Body of pancreas (tissue), 4 donors: ENCODE measurements at regions not wholly inside any gene's neighbourhood (a gene's known extent, or its start where the extent isn't known, plus 50 kb on each side); places are given as distances from the start of the nearest gene placed in this dataset.

Experiments
- CTCF ChIP-seq, 7 experiments: fragments of 450-650 bp in 4 of 7; fragments of 200-600 bp in 3 of 7; sonication (generic) in 3 of 7; IDR thresholded peaks; one replicate each; pipeline ENCODE4 v1.5.1; 2016 to 2019; ENCODE audit warnings: antibody characterized with exemption in 7 of 7
- POLR2A ChIP-seq, 3 donors: fragments of 450-650 bp; IDR thresholded peaks; one replicate each; pipeline ENCODE4 v1.6.1; 2016; ENCODE audit warnings: antibody characterized with exemption in 3 of 3, mild to moderate bottlenecking in 2 of 3

GRCh38 chr11:15334766-15335165, 220.0 kb downstream of the INSC start:
- no peak for TF ChIP-seq POLR2A (IDR thresholded peaks at IDR 0.05)
- no peak for TF ChIP-seq CTCF (IDR thresholded peaks at IDR 0.05)
